LNCAP (cell line): ENCODE measurements at regions not wholly inside any gene's neighbourhood (a gene's known extent, or its start where the extent isn't known, plus 50 kb on each side); places are given as distances from the start of the nearest gene placed in this dataset.

Experiments
- CTCF ChIP-seq: fragments of 450-650 bp; IDR thresholded peaks from 2 replicates; pipeline ENCODE4 v1.5.1; 2017; ENCODE audit warnings: mild to moderate bottlenecking

- no peak for TF ChIP-seq CTCF
Measured at GRCh38 chr2:186060744-186061440, 322.3 kb downstream of the FSIP2 start.

GRCh38 chr2:186064507-186064906, 325.9 kb downstream of the FSIP2 start:
- TF ChIP-seq CTCF: no peak

GRCh38 chr2:186065491-186065890, 326.9 kb downstream of the FSIP2 start:
- TF ChIP-seq CTCF: no peak

GRCh38 chr2:186068139-186068801, 329.7 kb downstream of the FSIP2 start:
- no peak for TF ChIP-seq CTCF

GRCh38 chr2:186069676-186070075, 331.1 kb downstream of the FSIP2 start:
- no peak for TF ChIP-seq CTCF

- no peak for TF ChIP-seq CTCF
Measured at GRCh38 chr2:186085226-186085625, 346.6 kb downstream of the FSIP2 start.

GRCh38 chr2:186093174-186093573, 354.6 kb downstream of the FSIP2 start:
- TF ChIP-seq CTCF: no peak
